SK-N-DZ (cell line): ENCODE measurements at regions not wholly inside any gene's neighbourhood (a gene's known extent, or its start where the extent isn't known, plus 50 kb on each side); places are given as distances from the start of the nearest gene placed in this dataset.
"Not testable (repeated sequence)": the region's sequence is repeated elsewhere in the genome, so short reads cannot be mapped to it uniquely, and the experiment has no call there.

Experiments used
- DNase-seq: peaks from one replicate; pipeline ENCODE4 v3.0.0-alpha.2; 2015; ENCODE audit warnings: low spot score

DNA sequence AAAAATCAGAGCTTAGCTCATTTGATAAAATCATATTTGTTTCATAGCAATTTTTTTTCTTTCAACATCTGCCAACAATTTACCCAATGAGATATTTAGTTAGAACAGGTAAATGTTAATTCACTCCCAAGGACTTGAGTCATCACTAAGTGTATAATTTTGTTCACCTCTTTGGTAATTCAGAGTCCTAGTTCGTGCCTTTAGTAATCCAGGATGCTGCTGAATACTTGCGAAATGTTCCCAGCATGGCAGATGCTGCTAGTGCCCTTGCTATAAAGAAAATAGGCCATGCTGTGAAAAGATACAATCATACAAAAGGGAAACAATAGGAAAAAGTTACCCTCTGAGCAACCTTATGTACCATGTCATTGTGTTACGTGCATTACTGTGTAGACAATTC is 210.5 kb downstream of the CSNK1G3 start:
- no peak for DNase-seq

DNA sequence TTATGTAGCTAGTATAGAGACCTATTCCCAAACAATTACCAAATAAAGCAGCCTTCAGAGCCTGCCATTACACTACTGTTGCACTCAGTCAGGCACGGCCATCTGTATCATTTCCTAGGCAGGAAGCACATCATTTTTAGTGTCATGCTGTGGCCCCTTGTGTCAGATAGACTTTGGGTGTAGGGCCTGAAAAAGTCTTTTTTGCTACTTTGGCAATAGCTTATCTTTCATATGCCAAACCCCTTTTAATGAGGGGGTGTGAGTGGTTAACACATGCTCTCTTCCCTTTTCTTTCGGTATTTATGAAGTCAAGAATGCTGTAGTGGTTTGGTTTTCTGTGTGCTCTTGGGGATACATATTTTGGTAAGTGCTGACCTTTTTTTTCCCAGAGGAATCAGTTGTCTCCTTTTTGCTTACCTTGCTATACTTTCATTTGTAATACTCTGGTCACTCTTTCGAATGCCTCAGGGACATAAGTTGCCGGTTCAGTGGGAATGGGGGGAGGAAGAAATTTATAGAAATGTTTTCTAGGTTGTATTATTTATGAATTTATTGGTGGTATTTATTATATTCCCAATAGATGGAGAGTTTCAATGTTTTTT is 209.8 kb downstream of the CSNK1G3 start:
- DNase-seq = no peak

DNA sequence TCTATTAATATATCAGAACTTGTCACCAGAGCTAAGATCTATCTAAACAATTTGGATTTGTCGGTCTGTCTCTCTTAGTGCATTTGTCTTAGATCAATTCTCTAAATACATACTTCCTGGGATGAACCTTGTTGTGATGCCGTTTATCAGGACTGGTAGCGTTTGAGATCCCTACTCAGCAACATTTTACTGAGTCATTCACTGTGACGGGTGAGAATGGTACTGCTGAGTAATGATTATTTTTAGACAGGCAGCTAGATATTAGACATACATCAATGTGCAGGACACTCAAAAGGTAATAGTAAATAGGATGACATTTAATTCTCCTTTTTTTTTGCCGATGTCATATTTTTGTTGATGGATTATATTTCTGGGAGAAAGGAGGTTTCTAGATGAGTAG is 209.0 kb downstream of the CSNK1G3 start:
- DNase-seq = no peak

DNA sequence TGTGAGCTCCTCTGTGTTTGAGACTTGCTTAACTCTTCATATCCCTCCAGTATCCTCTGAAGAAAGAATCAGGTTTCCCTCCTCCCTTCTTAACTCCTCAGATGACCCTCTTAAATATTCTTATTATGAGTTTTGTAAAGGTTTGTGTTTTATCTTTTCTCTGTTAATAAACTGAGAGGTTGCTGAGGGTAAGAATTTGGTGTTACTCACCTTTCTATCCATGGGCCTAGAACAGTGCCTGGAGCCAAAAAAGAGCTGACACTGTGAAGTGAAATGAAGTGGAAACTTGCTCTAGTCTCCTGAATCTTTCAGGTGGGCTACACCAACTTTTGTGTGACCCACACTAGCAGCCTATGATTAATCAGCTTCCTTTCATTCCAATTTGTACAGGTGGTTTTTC is 208.4 kb downstream of the CSNK1G3 start:
- no peak for DNase-seq

DNA sequence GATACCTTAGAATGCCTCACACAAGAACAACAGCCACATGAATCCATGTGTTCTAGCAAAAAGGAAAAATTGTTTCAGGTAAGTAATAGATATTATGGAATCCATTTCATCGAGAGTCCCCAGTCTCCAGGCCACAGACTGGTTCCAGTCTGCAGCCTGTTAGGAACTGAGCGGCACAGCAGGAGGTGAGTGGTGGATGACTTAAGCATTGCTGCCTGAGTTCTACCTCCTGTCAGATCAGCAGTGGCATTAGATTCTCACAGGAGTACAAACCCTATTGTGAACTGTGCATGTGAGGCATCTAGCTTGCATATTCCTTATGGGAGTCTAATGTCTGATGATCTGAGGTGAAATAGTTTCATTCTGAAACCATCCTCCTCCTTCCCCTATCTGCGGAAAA is 207.0 kb downstream of the CSNK1G3 start:
- no peak for DNase-seq

DNA sequence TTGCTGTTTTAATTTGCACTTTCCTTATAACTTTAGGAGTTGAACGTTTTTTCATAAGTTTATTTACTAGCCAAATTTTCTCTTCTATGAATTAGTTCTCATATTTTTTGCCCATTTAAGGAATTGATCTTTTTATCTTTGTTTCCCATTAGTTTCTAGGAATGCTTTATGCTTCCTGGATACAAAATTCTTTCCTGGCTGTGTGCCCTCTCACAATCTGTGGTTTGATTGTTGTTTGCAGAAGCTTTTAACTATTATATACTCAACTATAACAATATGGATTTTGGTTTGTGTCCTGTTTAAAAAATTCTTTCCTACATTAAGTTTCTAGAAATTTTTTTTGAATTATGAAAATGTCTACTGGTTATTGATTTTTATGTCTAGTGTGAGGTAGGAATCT is 206.3 kb downstream of the CSNK1G3 start:
- no peak for DNase-seq

DNA sequence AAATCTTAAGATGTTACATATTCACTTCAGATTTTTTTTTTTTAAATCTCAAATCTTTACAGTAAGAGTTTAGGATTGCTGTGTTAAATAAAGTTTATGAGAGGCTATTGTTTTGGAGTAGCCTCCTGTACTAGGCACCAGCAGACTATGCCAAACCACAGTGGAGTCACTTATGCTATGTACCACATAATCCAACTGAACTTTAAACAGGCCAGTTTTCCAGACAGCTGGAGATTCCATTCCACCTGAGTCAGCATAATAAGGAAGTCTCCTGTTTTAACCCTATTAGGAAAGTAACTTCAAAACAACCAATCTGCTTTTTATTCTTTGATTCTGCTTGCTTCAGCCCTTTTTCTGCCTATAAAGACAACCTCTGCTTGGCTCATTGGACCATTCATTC is 205.2 kb downstream of the CSNK1G3 start:
- no peak for DNase-seq

DNA sequence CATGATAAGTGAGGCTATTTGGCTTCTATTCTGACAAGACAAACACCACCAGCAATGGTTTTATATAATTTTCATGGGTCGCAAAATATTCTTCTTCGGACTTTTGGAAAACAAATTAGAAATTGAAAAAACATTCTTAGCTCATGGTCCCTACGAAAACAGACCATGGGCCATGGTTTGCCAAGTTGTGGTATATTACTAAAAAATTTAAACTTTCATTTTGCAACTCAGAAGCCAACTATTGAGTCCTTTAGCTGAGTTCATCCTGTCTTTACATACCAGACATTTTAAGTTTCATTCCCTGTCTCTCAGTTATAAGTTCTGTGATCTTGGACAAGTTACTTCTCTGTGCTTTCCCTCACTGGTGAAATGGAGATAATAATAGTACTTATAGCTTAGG is 198.1 kb downstream of the CSNK1G3 start:
- DNase-seq = no peak

DNA sequence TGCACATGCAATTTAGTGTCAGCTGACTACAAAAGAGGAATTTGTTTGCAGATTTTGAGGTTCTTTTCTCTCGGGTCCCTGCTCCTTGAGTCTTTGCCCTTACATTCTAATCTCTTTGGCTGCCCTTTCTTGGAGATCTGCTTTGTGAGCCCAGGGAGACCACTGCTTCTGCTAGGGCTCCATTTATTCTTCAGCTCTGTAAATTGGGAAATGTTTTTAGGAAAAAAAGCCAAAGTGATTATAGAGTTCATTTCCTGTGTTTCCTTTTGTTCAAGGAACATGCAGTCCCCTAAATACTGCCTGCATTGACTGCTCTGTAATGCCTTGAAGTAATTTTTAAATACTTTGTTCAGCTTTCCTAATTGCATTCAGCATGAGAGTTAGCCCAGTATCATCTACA is 197.4 kb downstream of the CSNK1G3 start:
- DNase-seq = no peak

DNA sequence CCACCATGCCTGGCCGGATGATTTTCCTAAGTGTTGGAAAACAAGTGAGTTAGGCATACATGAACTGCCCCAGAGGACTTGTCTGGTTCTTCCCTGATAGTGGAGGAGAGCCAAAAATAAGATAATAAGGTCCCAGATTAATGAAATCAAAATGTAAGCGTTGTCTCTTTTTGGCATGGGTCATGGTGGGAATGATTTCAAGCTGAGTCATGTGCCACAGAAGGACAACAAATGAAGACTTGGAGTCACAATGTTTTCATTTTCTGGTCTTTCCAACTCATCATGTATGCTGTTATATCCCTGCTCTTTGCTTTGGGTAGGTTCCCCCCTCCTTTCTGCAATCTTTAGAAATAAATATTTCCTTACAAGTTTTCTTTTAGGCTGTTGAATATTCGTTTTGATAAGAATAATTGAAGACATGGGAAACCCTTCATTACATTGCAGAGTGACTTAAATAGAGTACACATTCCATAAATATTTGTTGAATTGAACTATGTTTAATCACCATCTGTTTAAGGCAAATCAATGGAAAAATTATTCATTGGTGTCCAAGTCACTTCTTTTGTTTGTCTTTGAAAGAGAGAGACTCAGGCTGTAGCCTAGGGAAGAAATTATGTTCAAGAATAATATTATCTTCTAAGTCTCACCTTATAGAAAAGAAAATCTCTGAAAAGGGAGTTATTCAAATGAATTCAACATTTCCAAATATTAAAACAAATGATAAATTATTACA is 196.3 kb downstream of the CSNK1G3 start:
- no peak for DNase-seq

DNA sequence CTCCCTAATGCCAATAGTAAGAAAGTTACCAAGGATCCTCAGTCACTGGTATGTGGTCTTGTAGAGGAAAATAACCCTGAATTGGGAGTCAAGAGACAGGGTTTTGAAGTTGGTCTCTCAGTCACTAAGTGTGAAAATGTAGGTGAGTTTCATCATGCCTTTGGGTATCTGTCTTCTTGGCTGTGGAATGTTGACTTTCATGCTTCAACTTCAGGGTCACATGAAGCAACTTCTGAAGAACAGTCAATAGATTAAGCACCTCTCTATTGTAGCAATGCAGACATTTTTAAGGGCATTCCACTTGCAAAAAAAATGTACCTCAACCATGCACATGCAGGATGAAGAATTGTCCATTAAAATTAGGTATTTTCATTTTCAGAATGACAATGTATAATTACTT is 194.6 kb downstream of the CSNK1G3 start:
- DNase-seq = no peak

DNA sequence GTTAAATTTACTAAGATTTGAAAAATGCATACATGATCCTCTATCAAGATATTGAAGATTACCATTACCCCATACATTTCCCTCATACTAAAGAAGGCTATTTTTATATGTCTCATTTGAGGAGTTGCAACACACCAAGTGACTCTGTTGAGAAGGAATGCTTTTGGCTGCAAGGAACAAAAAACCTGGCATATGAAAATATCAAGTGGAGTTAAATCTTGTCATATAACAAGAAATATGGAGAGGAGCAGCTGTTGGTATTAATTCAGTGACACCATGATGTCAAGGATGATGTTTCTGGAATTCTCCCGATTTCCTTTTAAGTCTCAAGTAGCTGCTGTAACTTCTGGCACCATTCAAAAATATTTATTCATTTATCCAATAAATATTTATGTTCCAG is 193.8 kb downstream of the CSNK1G3 start:
- DNase-seq = no peak

DNA sequence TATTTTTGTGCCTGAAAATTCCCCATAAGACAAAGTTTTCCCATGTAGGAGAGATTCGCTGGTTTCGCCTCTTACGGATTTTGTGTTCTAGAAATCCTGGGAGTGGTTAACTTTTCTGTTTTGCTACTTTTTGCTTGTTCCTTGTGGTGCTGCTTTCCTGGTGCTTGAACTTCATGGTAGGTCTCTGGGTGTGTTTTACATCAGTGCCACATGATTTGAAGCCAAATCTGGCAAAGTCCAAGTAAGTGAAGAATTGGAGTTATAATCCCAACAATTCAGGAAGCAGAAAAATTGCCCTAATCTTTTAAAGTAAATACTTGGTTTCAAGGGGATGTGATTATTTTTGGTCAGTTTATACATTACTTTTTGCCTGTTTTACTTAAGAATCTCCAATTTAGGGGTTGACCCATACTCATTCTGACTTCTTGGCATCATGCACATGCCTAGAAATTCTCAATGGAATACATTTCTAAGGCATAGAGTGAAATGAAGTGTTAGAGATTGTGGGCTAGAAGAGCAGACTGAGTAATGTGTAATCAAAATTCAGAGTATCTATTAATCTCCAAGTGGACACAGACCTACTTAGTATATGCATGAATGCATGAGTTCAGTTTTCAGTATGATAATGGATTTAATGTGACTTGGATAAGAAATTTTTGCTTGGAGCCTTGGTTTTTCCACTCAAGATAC is 189.7 kb downstream of the CSNK1G3 start:
- DNase-seq = no peak

DNA sequence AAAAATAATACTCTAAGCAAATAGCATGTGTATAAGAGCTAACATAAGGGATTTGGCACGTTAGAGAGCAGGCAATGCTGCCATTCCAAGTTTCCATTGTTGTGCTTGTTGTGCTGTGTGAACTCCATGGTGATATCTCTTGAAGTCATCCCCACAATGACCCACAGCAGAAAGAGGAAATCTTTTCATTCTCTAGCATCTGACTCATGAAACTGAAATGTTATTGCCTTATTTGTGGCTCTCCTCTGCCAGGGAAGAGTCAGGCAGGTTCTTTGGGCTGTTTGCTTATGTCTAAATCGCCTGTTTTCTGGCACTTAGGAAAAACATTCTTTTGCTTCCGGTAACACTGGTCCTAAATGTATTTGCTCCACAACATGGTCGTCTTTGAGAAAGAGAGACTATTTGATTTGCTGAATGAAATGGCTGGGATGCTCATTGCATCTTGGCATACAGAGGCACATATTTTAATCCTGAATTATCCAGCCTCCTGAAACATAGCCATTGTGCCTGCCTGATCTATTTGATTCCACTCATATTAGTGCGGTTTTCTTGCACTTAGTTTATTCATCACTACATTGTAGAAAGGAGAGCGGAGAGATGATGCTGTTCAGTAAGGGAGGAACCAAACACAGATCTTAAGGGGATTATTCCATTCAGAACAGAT is 188.8 kb downstream of the CSNK1G3 start:
- DNase-seq = no peak

DNA sequence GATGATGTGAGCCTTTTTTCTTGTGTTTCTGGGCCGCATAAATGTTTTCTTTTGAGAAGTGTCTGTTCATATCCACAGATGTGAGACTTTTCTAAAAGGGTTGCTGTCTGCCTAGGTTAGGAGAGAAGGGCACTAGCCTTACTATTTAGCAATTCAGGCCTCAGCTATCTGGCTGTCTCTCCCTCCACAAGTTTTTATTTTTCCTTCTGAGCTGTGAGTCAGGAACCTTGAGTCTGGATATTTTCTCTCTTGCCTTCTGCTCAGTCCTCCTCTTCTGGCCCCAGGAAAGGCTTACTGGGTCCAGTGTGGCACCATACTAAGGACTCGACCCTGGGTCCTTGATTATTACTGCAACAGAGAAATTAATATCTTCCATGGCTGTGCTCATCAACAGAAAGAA is 187.6 kb downstream of the CSNK1G3 start:
- no peak for DNase-seq

DNA sequence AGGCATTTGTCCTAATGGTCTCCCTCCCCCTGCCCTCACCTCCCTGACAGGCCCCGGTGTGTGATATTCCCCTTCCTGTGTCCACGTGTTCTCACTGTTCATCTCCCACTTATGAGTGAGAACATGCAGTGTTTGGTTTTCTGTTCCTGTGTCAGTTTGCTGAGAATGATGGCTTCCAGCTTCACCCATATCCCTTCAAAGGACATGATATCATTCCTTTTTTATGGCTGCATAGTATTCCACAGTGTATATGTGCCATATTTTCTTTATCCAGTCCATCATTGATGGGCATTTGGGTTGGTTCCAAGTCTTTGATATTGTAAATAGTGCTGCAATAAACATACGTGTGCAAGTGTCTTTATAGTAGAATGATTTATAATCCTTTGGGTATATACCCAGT is 187.0 kb downstream of the CSNK1G3 start:
- not testable (repeated sequence) for DNase-seq

DNA sequence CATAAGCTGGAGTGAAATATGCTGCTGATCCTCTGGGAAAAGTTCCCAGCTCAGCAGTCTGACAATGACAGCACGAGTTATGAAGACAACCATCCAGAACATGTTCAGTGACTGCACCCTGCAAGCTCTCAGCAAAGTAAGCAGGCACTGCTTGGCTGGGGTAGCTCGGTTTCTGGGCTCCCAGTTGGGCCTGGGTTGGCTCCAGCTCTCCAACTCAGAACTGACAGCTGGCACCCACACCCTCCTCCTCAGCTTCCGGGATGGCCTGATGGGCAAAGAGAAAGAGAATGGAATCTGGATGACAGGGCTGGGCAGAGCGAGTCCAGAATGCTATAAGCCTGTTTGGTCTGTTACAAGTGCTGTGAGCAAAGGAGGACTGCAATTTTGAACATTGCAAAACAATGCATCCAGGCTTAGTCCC is 185.0 kb downstream of the CSNK1G3 start:
- DNase-seq = no peak

DNA sequence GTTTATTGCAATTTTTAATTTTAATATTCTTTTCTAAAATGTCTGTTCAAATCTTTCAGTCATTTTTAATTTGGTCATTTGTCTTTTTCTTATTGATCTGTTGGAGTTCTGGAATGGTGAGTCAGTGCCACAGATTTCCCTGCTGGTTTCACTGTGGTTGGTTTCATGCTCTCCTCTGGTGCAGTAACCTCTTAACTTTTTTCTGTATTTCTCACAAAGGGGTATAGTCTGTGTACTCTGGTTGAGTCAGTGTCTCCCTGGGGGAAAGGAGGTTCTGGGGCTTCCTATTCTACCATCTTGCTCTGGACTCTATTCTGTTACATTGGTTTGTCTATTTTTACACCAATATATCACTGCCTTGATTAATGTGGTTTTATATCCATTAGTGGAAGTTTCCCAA is 178.8 kb downstream of the CSNK1G3 start:
- no peak for DNase-seq

DNA sequence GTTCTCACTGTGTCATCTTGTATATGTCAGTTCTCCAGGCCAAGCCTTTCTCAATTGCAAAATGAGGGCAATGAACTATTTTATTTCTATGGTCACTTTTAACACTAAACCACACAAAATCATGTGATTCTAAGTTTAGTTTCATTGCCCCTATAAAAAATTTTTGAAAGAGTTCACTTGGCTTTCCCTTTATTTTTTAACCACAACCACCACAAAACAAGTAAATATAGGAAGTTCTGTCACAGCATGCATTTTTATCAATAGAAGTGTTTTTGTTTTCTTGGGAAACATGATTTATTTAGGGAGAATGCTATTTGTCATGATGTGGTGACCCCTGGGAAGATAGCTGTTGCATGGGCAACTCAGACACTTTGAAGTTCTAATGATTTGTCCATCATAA is 169.1 kb downstream of the CSNK1G3 start:
- no peak for DNase-seq

DNA sequence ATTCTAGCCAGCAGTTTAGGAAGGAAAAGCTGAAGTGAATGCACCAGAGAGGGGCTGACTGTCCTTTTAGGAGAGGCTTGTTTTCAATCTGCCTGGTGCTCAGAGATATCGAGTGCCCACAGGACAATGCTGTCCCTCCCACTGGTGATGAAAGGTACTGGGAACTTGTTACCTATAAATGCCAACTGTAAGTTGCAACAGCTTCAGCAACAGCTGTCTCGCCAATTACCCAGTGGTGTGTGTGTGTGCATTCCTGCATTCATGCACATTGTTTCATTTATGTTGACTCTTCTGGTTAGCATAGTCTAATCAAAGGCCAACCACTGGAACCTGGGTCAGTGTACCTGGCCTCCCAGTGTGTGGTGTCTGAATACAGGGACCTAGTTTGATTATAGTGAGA is 161.1 kb downstream of the CSNK1G3 start:
- no peak for DNase-seq

DNA sequence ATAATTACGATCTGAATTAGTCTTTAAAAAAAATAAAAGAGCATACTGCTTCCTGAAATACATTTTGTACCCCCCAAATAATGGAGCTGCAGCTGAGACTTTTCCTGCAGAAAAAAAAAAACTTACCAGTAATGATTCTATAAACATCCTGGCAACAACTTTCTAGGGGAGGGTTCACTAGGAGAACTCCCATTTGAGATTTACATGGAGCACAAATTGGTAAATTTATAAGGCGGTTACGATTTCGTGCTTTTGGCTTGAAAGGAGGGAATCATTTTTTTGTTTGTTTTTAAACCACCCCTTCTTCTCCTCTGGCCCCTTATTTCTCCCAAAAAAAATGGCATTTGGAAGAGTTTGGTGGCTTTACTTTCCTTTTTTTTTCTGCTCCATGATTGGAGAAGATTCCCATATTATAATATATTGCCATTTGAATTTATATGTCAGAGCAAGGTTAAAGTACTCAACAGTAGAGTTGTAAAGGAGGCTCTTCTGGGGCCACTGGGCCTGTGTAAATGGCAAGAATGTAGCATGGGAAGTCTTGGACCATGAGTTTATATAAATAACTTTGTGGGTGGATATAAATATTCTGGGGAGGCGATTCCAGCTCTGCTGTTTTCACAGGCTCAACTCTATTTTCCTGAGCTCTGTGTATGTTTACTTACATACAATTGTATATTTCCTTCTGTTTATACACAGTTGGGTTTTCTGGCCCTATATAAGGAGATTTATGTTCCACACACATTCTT is 159.9 kb downstream of the CSNK1G3 start:
- DNase-seq = no peak

DNA sequence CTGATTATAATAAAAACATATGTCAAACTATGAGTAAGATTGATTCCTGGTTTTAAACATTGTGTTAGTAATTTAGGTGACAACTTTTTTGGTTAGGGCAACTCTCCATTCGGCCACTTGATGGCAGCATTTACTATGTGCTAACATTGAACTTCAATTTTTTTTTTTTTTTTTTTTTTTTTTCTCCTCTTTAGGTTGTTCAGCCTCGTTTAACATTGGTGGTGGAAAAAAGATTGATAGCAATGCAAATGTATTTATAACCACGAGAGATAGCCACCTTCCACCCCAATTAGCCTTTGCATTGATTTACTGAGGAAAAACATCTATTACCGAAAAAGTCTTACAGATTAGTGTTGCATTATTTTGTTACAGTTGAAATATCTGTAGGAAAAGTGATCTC is 159.1 kb downstream of the CSNK1G3 start:
- DNase-seq = peak; percentile 61
